Breast epithelium (tissue), 3 donors: ENCODE measurements at regions not wholly inside any gene's neighbourhood (a gene's known extent, or its start where the extent isn't known, plus 50 kb on each side); places are given as distances from the start of the nearest gene placed in this dataset.

ENCODE experiments used
- POLR2A ChIP-seq: fragments of 450-650 bp; IDR thresholded peaks from one replicate; pipeline ENCODE4 v1.6.1; 2016; ENCODE audit warnings: antibody characterized with exemption, mild to moderate bottlenecking, moderate library complexity
- TF ChIP-seq, protein P1 (sequence below), 3 donors: fragments of 450-650 bp; IDR thresholded peaks; one replicate each; pipeline ENCODE4 v1.5.1; 2016 to 2017; ENCODE audit warnings: antibody characterized with exemption in 3 of 3, mild to moderate bottlenecking in 3 of 3, moderate library complexity in 3 of 3

DNA sequence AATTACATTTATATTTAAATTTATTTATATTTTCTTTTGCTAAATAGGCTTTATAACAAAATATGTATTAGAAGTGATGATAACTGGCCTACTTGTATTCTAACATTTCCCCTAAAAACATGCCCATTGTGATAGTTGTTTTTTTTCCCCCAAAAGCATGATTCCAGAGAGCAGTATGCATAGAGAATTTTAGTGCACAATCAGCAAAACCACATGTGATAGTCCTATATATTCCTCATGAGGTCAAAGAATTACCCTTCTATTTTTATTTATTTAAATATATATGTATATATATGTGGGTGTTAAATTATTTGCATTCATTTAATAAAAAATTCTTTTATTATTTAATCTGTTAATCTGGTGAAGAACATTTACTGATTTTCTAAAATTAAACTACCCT lies 78.2 kb upstream of the TLL1 start:
- TF ChIP-seq, protein P1, sequence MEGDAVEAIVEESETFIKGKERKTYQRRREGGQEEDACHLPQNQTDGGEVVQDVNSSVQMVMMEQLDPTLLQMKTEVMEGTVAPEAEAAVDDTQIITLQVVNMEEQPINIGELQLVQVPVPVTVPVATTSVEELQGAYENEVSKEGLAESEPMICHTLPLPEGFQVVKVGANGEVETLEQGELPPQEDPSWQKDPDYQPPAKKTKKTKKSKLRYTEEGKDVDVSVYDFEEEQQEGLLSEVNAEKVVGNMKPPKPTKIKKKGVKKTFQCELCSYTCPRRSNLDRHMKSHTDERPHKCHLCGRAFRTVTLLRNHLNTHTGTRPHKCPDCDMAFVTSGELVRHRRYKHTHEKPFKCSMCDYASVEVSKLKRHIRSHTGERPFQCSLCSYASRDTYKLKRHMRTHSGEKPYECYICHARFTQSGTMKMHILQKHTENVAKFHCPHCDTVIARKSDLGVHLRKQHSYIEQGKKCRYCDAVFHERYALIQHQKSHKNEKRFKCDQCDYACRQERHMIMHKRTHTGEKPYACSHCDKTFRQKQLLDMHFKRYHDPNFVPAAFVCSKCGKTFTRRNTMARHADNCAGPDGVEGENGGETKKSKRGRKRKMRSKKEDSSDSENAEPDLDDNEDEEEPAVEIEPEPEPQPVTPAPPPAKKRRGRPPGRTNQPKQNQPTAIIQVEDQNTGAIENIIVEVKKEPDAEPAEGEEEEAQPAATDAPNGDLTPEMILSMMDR (IDR thresholded peaks at IDR 0.05) = no peak
- no peak for TF ChIP-seq POLR2A
